ENCODE measurements at regions not wholly inside any gene's neighbourhood (a gene's known extent, or its start where the extent isn't known, plus 50 kb on each side); places are given as distances from the start of the nearest gene placed in this dataset.

DNA sequence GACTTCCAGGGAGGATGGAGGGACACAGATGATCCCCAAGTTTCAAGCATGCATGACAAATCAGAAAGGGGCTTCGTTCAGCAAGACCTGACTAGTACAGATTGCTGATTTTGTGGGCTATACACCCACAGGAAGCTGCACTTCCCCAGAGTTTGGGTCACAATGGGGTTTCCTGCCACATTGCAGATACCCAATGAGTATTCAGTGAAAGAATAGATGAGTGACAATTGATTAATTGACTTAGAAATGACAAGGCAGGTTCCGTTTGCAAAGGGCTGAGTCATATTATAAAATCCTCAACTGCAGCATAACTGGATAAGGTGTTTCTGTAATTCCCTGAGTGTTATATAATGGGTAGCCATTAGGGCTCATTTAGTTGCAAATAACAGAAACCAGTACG, 146.6 kb upstream of the TBL1X start:
- DNase-seq (ENCODE audit: extremely low read depth, low read depth): no peak
- H3K4me3 ChIP-seq (replicated peaks; ENCODE audit: low read depth, low read length): no peak overlapping the region
- TF ChIP-seq, protein P1, sequence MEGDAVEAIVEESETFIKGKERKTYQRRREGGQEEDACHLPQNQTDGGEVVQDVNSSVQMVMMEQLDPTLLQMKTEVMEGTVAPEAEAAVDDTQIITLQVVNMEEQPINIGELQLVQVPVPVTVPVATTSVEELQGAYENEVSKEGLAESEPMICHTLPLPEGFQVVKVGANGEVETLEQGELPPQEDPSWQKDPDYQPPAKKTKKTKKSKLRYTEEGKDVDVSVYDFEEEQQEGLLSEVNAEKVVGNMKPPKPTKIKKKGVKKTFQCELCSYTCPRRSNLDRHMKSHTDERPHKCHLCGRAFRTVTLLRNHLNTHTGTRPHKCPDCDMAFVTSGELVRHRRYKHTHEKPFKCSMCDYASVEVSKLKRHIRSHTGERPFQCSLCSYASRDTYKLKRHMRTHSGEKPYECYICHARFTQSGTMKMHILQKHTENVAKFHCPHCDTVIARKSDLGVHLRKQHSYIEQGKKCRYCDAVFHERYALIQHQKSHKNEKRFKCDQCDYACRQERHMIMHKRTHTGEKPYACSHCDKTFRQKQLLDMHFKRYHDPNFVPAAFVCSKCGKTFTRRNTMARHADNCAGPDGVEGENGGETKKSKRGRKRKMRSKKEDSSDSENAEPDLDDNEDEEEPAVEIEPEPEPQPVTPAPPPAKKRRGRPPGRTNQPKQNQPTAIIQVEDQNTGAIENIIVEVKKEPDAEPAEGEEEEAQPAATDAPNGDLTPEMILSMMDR (IDR thresholded peaks at IDR 0.05; ENCODE audit: low read depth, low read length, missing control alignments): no peak

DNA sequence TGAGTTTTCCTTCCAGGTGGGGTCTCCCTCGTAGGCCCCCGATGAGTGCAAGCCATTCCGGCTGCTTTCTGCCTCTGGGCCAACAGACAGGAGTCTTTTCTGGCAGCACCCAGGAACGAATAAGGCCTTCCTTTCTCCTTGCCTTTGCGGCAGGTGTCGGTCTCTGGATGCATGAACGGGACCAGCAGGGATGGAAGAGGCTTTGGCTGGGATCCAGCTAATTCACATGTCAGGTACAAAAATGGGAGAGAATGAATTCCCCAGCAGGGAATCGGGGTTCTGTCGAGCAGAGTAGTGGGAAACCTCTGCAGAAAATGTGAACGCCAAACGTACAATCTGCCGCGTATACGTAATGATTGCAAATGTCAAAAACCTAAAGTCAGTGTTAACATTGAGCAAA, 146.1 kb upstream of the TBL1X start:
- TF ChIP-seq, protein P1 (IDR thresholded peaks at IDR 0.05; ENCODE audit: low read depth, low read length, missing control alignments): no peak
- DNase-seq (ENCODE audit: extremely low read depth, low read depth): no peak
- H3K4me3 ChIP-seq (replicated peaks; ENCODE audit: low read depth, low read length): no peak overlapping the region

DNA sequence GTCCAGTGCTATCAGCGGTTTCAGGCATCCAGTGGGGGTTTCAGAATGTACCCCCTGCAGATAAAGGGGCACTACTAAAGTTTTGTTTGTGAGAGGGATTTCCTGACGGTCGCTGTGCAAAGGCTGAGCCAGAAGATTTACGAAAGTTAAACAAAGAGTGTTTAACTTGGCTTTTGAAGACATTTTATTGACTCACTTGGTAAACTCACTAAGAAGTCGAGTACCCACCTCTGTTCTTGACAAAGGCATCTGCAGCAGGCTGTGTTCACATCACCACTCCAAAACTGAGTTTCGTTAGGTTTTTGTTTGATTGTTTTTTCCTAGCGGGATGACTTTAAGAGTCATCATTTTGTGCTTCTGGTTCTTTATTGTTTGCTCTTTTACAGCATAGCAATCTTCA, 143.9 kb upstream of the TBL1X start:
- TF ChIP-seq, protein P1 (IDR thresholded peaks at IDR 0.05; ENCODE audit: low read depth, low read length, missing control alignments): no peak
- no peak for DNase-seq (ENCODE audit: extremely low read depth, low read depth)
- no peak overlapping the region for H3K4me3 ChIP-seq (replicated peaks; ENCODE audit: low read depth, low read length)

DNA sequence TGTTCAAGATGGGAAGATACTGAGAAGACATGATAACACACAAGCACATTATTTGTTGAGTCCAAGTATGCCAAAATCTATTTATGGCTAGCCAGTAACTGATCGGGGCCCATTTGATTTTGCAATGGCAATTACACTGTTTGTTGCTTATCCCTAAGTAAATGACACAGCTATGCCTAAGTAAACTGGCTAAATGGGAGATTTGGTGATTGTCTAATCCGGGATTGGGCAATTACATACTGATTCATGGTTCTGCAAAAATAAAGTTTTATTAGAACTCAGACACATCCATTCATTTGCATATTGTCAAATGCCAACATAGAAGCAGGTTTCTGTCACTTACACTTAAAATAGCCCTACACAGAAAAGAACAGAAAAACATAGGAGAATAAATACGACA, 140.2 kb upstream of the TBL1X start:
- DNase-seq (ENCODE audit: extremely low read depth, low read depth): no peak
- TF ChIP-seq, protein P1 (IDR thresholded peaks at IDR 0.05; ENCODE audit: low read depth, low read length, missing control alignments): no peak
- no peak overlapping the region for H3K4me3 ChIP-seq (replicated peaks; ENCODE audit: low read depth, low read length)

DNA sequence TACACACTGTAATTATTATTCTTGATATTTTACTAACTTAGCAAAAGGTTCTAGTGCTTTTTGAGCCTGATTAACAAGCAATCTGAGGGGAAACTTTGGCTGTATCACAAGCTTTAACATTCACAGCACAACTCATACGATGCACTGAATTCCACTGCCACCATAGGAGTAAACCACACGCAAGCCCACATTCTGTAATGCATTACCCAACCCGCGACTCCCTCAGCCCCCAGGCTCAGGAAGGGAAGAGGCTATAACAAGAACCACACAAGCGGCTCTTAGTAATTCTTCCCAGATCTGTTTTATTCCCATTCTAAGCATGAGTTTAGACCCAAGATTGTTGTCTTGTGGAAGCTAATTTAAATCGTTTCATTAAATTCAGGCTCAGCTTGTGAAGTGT, 138.5 kb upstream of the TBL1X start:
- no peak for DNase-seq (ENCODE audit: extremely low read depth, low read depth)
- TF ChIP-seq, protein P1 (IDR thresholded peaks at IDR 0.05; ENCODE audit: low read depth, low read length, missing control alignments): no peak
- H3K4me3 ChIP-seq (replicated peaks; ENCODE audit: low read depth, low read length): no peak overlapping the region

DNA sequence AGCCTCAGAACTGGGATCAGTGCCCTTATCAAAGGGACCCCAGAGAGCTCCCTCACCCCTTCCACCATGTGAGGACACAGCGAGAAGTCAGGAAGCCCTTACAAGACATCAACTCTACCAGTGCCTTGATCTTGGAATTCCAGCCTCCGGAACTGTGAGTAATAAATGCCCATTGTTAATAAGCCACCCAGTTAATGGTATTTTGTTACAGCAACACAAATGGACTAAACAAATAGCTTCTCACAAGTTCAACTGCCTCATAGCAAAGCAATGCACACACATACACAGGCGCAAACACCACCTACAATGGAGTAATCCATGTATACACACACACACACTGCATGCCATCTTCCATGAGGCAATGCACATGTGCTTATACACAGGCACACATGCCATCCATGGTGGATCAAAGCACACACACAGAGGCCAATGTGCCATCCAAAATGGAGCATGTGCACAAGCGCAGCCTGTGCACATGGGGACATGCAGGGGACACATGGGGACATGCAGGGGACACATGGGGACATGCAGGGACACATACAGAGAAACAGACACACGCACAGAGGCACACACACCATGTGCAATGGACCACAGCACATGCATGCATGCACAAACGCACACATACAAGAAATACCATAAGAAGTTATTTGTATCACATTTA, 137.6 kb upstream of the TBL1X start:
- no peak overlapping the region for H3K4me3 ChIP-seq (replicated peaks; ENCODE audit: low read depth, low read length)
- TF ChIP-seq, protein P1 (IDR thresholded peaks at IDR 0.05; ENCODE audit: low read depth, low read length, missing control alignments): no peak
- DNase-seq (ENCODE audit: extremely low read depth, low read depth): no peak

DNA sequence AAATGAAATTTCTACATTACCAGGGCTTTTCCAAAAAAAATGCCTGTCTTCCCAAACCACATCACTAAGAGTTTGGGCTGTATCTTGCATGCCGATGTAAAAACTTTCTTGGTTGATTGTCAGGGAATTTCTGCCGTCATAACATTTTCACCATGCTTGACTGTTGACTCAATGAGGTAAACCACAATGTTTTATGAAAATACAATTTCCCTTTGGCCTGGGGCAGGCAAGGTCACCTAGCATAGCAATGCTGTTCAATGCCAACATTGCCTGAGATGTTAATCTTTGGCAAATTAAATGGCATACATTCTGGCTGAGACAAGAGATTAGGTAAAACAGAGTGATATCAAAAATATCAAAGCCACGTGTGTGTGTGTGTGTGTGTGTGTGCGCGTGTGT, 137.1 kb upstream of the TBL1X start:
- TF ChIP-seq, protein P1 (IDR thresholded peaks at IDR 0.05; ENCODE audit: low read depth, low read length, missing control alignments): no peak
- H3K4me3 ChIP-seq (replicated peaks; ENCODE audit: low read depth, low read length): no peak overlapping the region
- DNase-seq (ENCODE audit: extremely low read depth, low read depth): no peak
